Mesothelial cell of epicardium (in vitro differentiated cells): ENCODE measurements at regions not wholly inside any gene's neighbourhood (a gene's known extent, or its start where the extent isn't known, plus 50 kb on each side); places are given as distances from the start of the nearest gene placed in this dataset.

ENCODE experiments used
- DNase-seq, 2 experiments: peaks; one replicate each; pipeline ENCODE4 v3.0.0; 2021; ENCODE audit warnings: low spot score in 2 of 2; ENCODE audit not compliant: unreplicated experiment in 2 of 2
- H3K27ac Mint-ChIP-seq: 2 replicates; pipeline ENCODE4 v1.8.0; 2021; ENCODE audit warnings: mixed read lengths
- H3K27me3 Mint-ChIP-seq: 2 replicates; pipeline ENCODE4 v1.8.0; 2021; ENCODE audit warnings: low read depth, mixed read lengths
- H3K36me3 Mint-ChIP-seq: 2 replicates; pipeline ENCODE4 v1.8.0; 2021; ENCODE audit warnings: mixed read lengths
- H3K4me1 Mint-ChIP-seq: 2 replicates; pipeline ENCODE4 v1.8.0; 2021; ENCODE audit warnings: mixed read lengths
- H3K4me3 Mint-ChIP-seq: 2 replicates; pipeline ENCODE4 v1.8.0; 2021; ENCODE audit warnings: mild to moderate bottlenecking, moderate library complexity, mixed read lengths
- H3K9me3 Mint-ChIP-seq: 2 replicates; pipeline ENCODE4 v1.8.0; 2021; ENCODE audit warnings: mixed read lengths
- CTCF ChIP-seq: fragments of 200-600 bp; sonication (generic); IDR thresholded peaks from one replicate; pipeline ENCODE4 v1.5.0; 2021; ENCODE audit warnings: antibody characterized with exemption; ENCODE audit not compliant: unreplicated experiment

- Mint-ChIP-seq H3K36me3 (no peaks in the 10 kb centered on the region), H3K4me1 (no peaks in the 10 kb centered on the region), H3K4me3 (no peak overlapping the region), H3K9me3 (peaks cover 35% of the 10 kb centered on the region), H3K27me3 (peaks cover 9% of the 10 kb centered on the region), H3K27ac (no peak overlapping the region)
- no peak for TF ChIP-seq CTCF
- no peak for DNase-seq
Observed at GRCh38 chr18:78892177-78892576, 87.4 kb upstream of the SALL3 start.

DNA sequence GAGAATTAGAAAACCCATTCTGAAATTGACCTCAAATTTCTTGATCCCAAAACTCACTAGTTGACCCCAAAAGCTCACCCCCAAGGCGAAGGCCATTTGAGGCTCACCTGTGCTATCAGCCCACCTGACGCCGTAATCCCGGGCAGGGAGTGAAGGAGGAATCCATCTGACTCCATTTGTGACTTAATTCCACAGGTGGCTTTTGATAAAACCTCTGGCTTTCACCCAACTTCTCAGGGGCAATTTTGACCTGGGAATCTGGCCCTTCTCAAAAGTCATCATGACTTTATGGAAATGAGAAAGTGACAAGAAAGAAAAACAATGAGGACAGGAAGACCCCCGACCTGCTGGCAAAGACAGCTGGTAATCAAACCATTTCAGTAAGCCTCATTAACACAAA is 86.9 kb upstream of the SALL3 start:
- Mint-ChIP-seq H3K4me1 (no peaks in the 10 kb centered on the region), H3K27me3 (peaks cover 9% of the 10 kb centered on the region), H3K27ac (no peak overlapping the region), H3K9me3 (peaks cover 33% of the 10 kb centered on the region), H3K36me3 (no peaks in the 10 kb centered on the region), H3K4me3 (no peak overlapping the region)
- DNase-seq: no peak
- TF ChIP-seq CTCF: no peak

GRCh38 chr18:78893281-78894032 is 86.2 kb upstream of the SALL3 start:
- H3K4me3 Mint-ChIP-seq: no peak overlapping the region
- H3K9me3 Mint-ChIP-seq: peaks cover 31% of the 10 kb centered on the region
- no peak for DNase-seq
- TF ChIP-seq CTCF: no peak
- H3K4me1 Mint-ChIP-seq: no peaks in the 10 kb centered on the region
- H3K27me3 Mint-ChIP-seq: peaks cover 9% of the 10 kb centered on the region
- no peak overlapping the region for H3K27ac Mint-ChIP-seq
- no peaks in the 10 kb centered on the region for H3K36me3 Mint-ChIP-seq

DNA sequence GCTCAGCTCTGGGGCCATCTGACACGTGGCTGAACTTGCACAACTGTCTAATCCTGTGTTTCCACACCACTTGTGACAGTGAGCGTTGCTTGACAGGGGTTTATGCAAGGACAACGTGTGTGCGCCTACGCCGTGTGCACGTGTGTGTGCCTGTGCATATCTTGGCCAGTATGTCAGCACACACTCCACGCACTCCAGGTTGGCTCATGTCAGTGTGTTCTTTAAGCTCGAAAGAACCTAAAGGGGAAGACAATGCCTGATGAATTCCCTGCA is 85.6 kb upstream of the SALL3 start:
- H3K9me3 Mint-ChIP-seq: peaks cover 25% of the 10 kb centered on the region
- no peak overlapping the region for H3K4me3 Mint-ChIP-seq
- H3K4me1 Mint-ChIP-seq: no peaks in the 10 kb centered on the region
- peaks cover 9% of the 10 kb centered on the region for H3K27me3 Mint-ChIP-seq
- TF ChIP-seq CTCF: no peak
- no peak for DNase-seq
- no peak overlapping the region for H3K27ac Mint-ChIP-seq
- no peaks in the 10 kb centered on the region for H3K36me3 Mint-ChIP-seq

DNA sequence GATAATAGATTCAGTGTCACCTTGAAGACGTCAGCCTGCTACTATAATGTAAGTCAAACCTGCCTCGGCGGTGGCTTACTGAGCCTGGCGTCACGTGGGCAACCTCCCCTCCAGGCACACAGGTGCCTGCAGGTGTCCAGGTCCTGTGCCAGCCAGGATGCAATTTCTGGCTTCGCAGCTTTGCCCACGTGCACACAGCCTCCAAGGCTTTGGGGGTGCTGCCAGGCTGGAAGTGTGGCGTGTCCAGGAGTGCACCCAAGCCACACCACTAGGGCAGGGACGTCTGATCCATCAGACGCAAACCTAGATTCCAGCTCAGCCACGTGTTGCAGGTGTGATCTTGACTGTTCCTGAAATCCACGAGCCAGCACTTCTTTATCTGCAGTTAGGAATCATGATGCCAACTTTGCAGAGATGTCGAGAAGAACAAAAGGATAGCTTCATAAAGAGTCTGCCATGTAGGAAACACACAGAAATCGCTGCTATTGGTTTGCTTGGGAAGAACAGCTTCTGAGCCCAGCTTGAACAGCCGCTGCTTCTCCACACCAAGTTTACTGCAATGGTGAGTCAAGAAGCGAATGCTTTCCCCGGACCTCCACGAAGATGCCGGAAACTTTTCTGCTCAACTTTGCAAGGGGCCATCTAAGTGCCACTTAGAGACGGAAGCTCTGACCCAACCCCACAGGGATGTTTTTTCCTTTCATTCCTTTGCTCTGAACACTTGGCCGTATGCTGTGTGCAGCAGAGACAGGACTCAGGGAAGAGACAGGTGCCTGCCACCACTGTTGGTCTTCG is 84.2 kb upstream of the SALL3 start:
- no peak for DNase-seq
- Mint-ChIP-seq H3K27ac (no peak overlapping the region), H3K4me3 (no peak overlapping the region), H3K36me3 (no peaks in the 10 kb centered on the region), H3K27me3 (peaks cover 11% of the 10 kb centered on the region), H3K9me3 (peaks cover 21% of the 10 kb centered on the region), H3K4me1 (no peaks in the 10 kb centered on the region)
- no peak for TF ChIP-seq CTCF
